Mucosa of stomach (tissue), 1 donor: ENCODE measurements at regions not wholly inside any gene's neighbourhood (a gene's known extent, or its start where the extent isn't known, plus 50 kb on each side); places are given as distances from the start of the nearest gene placed in this dataset.
"Not testable (repeated sequence)": the region's sequence is repeated elsewhere in the genome, so short reads cannot be mapped to it uniquely, and the experiment has no call there.

ENCODE experiments used
- H3K27me3 ChIP-seq: one replicate; pipeline ENCODE4 v1.7.0; 2013; ENCODE audit warnings: mild to moderate bottlenecking, low read length; ENCODE audit not compliant: control insufficient read depth, insufficient read depth
- H3K36me3 ChIP-seq: one replicate; pipeline ENCODE4 v1.7.0; 2013; ENCODE audit warnings: low read length; ENCODE audit not compliant: control insufficient read depth, insufficient read depth
- H3K4me1 ChIP-seq: one replicate; pipeline ENCODE4 v1.7.0; 2013; ENCODE audit warnings: mild to moderate bottlenecking, low read length; ENCODE audit not compliant: control insufficient read depth, insufficient read depth
- H3K4me3 ChIP-seq: one replicate; pipeline ENCODE4 v1.7.0; 2013; ENCODE audit warnings: low read length
- H3K9ac ChIP-seq: one replicate; pipeline ENCODE4 v1.7.0; 2013; ENCODE audit warnings: mild to moderate bottlenecking, low read length, moderate library complexity
- H3K9me3 ChIP-seq: one replicate; pipeline ENCODE4 v1.7.0; 2013; ENCODE audit warnings: mild to moderate bottlenecking, low read length, moderate library complexity; ENCODE audit not compliant: control insufficient read depth
- donor health status: Pancreatic carcinoma.

GRCh38 chr5:90073026-90073570 lies 336.5 kb downstream of the CETN3 start:
- H3K36me3 ChIP-seq, H3K4me1 ChIP-seq, H3K9me3 ChIP-seq, H3K9ac ChIP-seq, H3K27me3 ChIP-seq, H3K4me3 ChIP-seq: not testable (repeated sequence)

DNA sequence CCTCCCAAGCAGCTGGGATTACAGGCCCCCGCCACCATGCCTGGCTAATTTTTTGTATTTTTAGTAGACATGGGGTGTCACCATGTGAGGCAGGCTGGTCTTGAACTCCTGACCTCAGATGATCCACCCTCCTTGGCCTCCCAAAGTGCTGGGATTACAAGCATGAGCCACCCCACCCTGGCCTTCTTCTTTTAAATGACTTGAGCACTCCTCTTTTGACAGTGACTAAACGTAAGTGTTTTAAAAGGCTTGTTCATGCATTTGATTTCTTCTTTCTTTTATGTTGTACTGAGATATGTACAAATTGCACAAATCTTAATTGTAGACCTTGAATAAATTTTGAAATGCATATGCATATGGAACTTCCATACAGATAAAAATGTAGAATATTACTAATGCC lies 337.9 kb downstream of the CETN3 start:
- Histone ChIP-seq H3K9me3 (no peaks in the 10 kb centered on the region), H3K9ac (no peak overlapping the region), H3K36me3 (no peaks in the 10 kb centered on the region), H3K27me3 (no peaks in the 10 kb centered on the region), H3K4me3 (no peak overlapping the region), H3K4me1 (no peaks in the 10 kb centered on the region)

DNA sequence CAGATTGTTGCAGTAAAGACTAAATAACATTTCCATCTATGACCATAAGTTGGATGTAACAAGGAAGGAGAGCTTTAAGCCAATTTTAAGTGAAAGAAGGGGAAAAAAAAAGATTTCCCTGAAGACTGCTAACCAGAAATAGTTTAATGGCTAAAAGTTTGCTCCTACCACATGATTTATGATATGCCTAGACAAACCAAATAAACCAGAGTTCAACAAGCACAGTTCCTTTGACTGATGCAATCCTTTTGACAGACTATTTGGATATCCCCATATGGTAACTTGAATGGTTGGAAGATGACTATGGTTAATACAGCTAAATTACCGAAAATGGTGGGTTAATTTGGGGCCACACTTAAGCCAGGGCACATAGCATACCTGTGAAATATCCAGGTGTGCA lies 338.5 kb downstream of the CETN3 start:
- H3K36me3 ChIP-seq: no peaks in the 10 kb centered on the region
- no peak overlapping the region for H3K4me3 ChIP-seq
- no peak overlapping the region for H3K9ac ChIP-seq
- no peaks in the 10 kb centered on the region for H3K4me1 ChIP-seq
- no peaks in the 10 kb centered on the region for H3K9me3 ChIP-seq
- H3K27me3 ChIP-seq: no peaks in the 10 kb centered on the region

DNA sequence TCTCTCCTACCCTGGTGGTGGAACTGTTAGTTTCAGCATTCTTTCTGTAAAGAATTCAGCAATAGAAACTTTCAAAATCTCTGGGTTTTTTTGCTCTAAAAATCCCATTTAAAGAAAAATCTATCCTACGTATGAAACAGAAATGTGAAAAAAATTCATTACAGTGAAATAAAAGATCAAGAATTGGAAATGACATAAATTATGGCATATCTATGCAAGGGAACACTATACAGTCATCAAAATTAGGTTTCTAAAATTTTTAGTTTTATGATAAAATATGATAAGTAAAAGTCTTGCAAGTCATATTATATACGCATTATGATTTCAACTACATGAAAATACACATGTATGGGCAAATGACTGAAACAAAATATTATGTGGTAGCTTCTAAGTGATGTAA lies 342.6 kb downstream of the CETN3 start:
- H3K4me1 ChIP-seq: no peaks in the 10 kb centered on the region

GRCh38 chr5:90056911-90057705 lies 352.4 kb downstream of the CETN3 start:
- Histone ChIP-seq H3K4me1 (peaks cover 3% of the 10 kb centered on the region), H3K9ac (no peak overlapping the region)

More for the DNA sequence above, 342.6 kb downstream of the CETN3 start:
- Histone ChIP-seq H3K27me3 (no peaks in the 10 kb centered on the region), H3K36me3 (no peaks in the 10 kb centered on the region), H3K9ac (no peak overlapping the region), H3K9me3 (no peaks in the 10 kb centered on the region), H3K4me3 (no peak overlapping the region)

GRCh38 chr5:90055831-90056328 lies 353.7 kb downstream of the CETN3 start:
- H3K36me3 ChIP-seq: no peaks in the 10 kb centered on the region
- H3K9me3 ChIP-seq: no peaks in the 10 kb centered on the region
- no peaks in the 10 kb centered on the region for H3K27me3 ChIP-seq
- no peak overlapping the region for H3K9ac ChIP-seq
- H3K4me3 ChIP-seq: no peak overlapping the region
- peaks cover 3% of the 10 kb centered on the region for H3K4me1 ChIP-seq

More at GRCh38 chr5:90056911-90057705, 352.4 kb downstream of the CETN3 start:
- no peaks in the 10 kb centered on the region for H3K36me3 ChIP-seq
- H3K9me3 ChIP-seq: no peaks in the 10 kb centered on the region
- no peak overlapping the region for H3K4me3 ChIP-seq
- no peaks in the 10 kb centered on the region for H3K27me3 ChIP-seq

- H3K9ac ChIP-seq: no peak overlapping the region
- peaks cover 3% of the 10 kb centered on the region for H3K4me1 ChIP-seq
- no peak overlapping the region for H3K4me3 ChIP-seq
- H3K27me3 ChIP-seq: no peaks in the 10 kb centered on the region
- H3K9me3 ChIP-seq: no peaks in the 10 kb centered on the region
- no peaks in the 10 kb centered on the region for H3K36me3 ChIP-seq
Measured at GRCh38 chr5:90054612-90055011, 354.9 kb downstream of the CETN3 start.

- no peaks in the 10 kb centered on the region for H3K27me3 ChIP-seq
- no peaks in the 10 kb centered on the region for H3K9me3 ChIP-seq
- no peak overlapping the region for H3K4me3 ChIP-seq
- peaks cover 3% of the 10 kb centered on the region for H3K4me1 ChIP-seq
- H3K9ac ChIP-seq: no peak overlapping the region
- H3K36me3 ChIP-seq: no peaks in the 10 kb centered on the region
Measured at GRCh38 chr5:90051756-90052155, 357.8 kb downstream of the CETN3 start.

- Histone ChIP-seq H3K27me3 (no peaks in the 10 kb centered on the region), H3K4me1 (peaks cover 3% of the 10 kb centered on the region), H3K9ac (no peak overlapping the region), H3K9me3 (no peaks in the 10 kb centered on the region), H3K4me3 (no peak overlapping the region), H3K36me3 (no peaks in the 10 kb centered on the region)
Measured at GRCh38 chr5:90050103-90050502, 359.5 kb downstream of the CETN3 start.

DNA sequence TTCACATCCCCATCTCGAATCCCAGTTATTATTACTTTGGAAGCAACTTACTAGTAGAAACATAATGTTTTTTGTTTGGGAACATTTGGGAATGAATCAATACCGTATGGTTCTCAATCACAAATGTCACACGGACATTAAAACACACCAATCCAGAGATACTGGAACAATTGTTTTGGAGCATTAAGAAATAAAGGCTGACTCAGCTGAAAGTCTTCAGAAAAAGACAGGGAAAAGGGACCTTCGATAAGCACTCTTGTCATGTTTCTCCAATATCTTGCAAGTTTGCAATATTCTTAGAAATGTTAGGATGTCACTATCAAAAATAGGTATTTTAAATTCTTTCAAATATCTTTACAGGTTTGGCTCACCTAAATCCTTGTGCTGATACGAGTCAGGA lies 362.4 kb downstream of the CETN3 start:
- H3K9me3 ChIP-seq: no peaks in the 10 kb centered on the region
- no peak overlapping the region for H3K4me3 ChIP-seq
- H3K27me3 ChIP-seq: no peaks in the 10 kb centered on the region
- no peaks in the 10 kb centered on the region for H3K36me3 ChIP-seq
- no peak overlapping the region for H3K9ac ChIP-seq
- H3K4me1 ChIP-seq: no peaks in the 10 kb centered on the region

GRCh38 chr5:90040082-90040481 lies 369.5 kb downstream of the CETN3 start:
- H3K9me3 ChIP-seq, H3K4me1 ChIP-seq, H3K27me3 ChIP-seq, H3K36me3 ChIP-seq, H3K4me3 ChIP-seq, H3K9ac ChIP-seq: not testable (repeated sequence)

- no peaks in the 10 kb centered on the region for H3K36me3 ChIP-seq
- H3K4me3 ChIP-seq: no peak overlapping the region
- no peaks in the 10 kb centered on the region for H3K27me3 ChIP-seq
- no peaks in the 10 kb centered on the region for H3K9me3 ChIP-seq
- no peak overlapping the region for H3K9ac ChIP-seq
- no peaks in the 10 kb centered on the region for H3K4me1 ChIP-seq
Measured at GRCh38 chr5:90037646-90038045, 371.9 kb downstream of the CETN3 start.
